ENCODE measurements at regions not wholly inside any gene's neighbourhood (a gene's known extent, or its start where the extent isn't known, plus 50 kb on each side); places are given as distances from the start of the nearest gene placed in this dataset.

DNA sequence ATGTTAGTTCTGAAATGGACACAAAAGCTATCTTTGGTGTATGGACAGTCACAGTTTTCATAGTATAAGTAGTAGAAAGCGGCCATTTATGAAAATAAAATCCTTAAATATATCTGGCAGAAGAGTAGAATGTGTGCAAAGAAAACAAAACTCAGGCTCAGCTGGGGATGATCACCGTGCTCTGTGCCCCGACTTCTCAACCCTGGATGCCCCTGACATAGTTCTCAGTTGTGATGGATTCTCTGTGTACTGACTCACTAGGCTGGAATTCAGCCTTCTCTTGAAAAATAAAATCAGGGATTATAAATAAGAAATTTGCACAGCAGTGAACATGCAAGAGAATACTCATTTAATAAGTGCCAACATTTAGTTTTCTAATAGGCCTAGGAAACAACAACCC lies 925.1 kb upstream of the NR2F2 start:
- Histone ChIP-seq H3K27me3 (replicated peaks in 1 of 4; ENCODE audit: control insufficient read depth in 3 of 4, extremely low read depth in 1 of 4, insufficient read depth in 3 of 4, low read length in 3 of 4) (no peaks in the 10 kb centered on the region), H3K4me3 (ENCODE audit: extremely low read depth in 1 of 4, insufficient read depth in 2 of 4, low read depth in 3 of 4, low read length in 4 of 4) (no peak overlapping the region), H3K9me3 (ENCODE audit: insufficient read depth in 2 of 2, low read depth in 1 of 2, low read length in 1 of 2) (no peaks in the 10 kb centered on the region), H3K79me1 (ENCODE audit: low read depth, low read length) (no peaks in the 10 kb centered on the region), H4K20me1 (replicated peaks in 1 of 2; ENCODE audit: control insufficient read depth in 1 of 2, insufficient read depth in 2 of 2, low read length in 2 of 2) (no peaks in the 10 kb centered on the region), H2BK20ac (ENCODE audit: low read length) (no peak overlapping the region), H2AK5ac (ENCODE audit: low read depth, low read length) (no peak overlapping the region), H3K79me2 (ENCODE audit: control insufficient read depth in 1 of 2, insufficient read depth in 2 of 2, low read length in 2 of 2) (no peaks in the 10 kb centered on the region), H3K18ac (ENCODE audit: extremely low read depth, low read length) (no peak overlapping the region), H3K27ac (ENCODE audit: low read depth, low read length) (no peak overlapping the region), H3K14ac (ENCODE audit: insufficient read length) (no peak overlapping the region), H2AFZ (ENCODE audit: low read length) (no peak overlapping the region), H4K91ac (replicated peaks; ENCODE audit: insufficient read length, low read length) (no peak overlapping the region), H3K36me3 (ENCODE audit: control insufficient read depth in 2 of 4, insufficient read depth in 4 of 4, low read length in 3 of 4) (no peaks in the 10 kb centered on the region), H2BK15ac (ENCODE audit: low read length) (no peak overlapping the region), H3K4me1 (replicated peaks in 1 of 4; ENCODE audit: control insufficient read depth in 3 of 4, insufficient read depth in 4 of 4, low read length in 3 of 4) (no peaks in the 10 kb centered on the region), H3K56ac (replicated peaks; ENCODE audit: insufficient read length, low read depth, low read length) (no peak overlapping the region), H3K23ac (ENCODE audit: insufficient read length) (no peak overlapping the region), H4K8ac (ENCODE audit: extremely low read depth, insufficient read depth, low read length) (no peak overlapping the region), H3K4me2 (ENCODE audit: insufficient read depth in 1 of 2, low read depth in 2 of 2, low read length in 2 of 2) (no peak overlapping the region), H2BK12ac (ENCODE audit: low read depth, low read length) (no peak overlapping the region), H2BK120ac (replicated peaks; ENCODE audit: low read depth, low read length) (no peak overlapping the region), H4K5ac (ENCODE audit: insufficient read length, low read depth, low read length) (no peak overlapping the region), H3K4ac (replicated peaks; ENCODE audit: insufficient read length, low read depth, low read length) (no peak overlapping the region), H3K23me2 (ENCODE audit: low read depth, low read length) (no peaks in the 10 kb centered on the region), H2BK5ac (ENCODE audit: low read depth, low read length) (no peak overlapping the region), H3K9ac (replicated peaks in 1 of 4; ENCODE audit: extremely low read depth in 1 of 4, low read depth in 3 of 4, low read length in 3 of 4) (no peak overlapping the region)
- WGBS, 2 experiments (ENCODE audit: extremely low coverage in 1 of 2, insufficient coverage in 1 of 2, insufficient read length in 1 of 2, insufficient replicate concordance in 2 of 2, low coverage in 1 of 2, low lambda C conversion rate in 2 of 2, missing lambda C conversion rate in 1 of 2): 83% methylated on average over 3 of the region's 3 CpGs; no CpG with 5 or more reads in 1 of the 2 experiments
- POLR2A ChIA-PET (ENCODE audit: partially characterized antibody): no interaction called here
- DNase-seq (ENCODE audit: low read depth in 1 of 2, low spot score in 2 of 2) (no peak), FAIRE-seq (no peak)
- CTCF ChIA-PET (ENCODE audit: partially characterized antibody): no interaction called here
- no peak for TF ChIP-seq HDAC2 (IDR thresholded peaks at IDR 0.05; ENCODE audit: borderline replicate concordance in 1 of 2, low read depth in 2 of 2, low read length in 2 of 2)
- TF ChIP-seq BRCA1 (IDR thresholded peaks at IDR 0.05; ENCODE audit: low read depth, low read length): no peak
- TF ChIP-seq CTBP2 (IDR thresholded peaks at IDR 0.05; ENCODE audit: borderline replicate concordance, insufficient read depth, insufficient read length, low read length): no peak
- no peak for TF ChIP-seq TCF12 (IDR thresholded peaks at IDR 0.05; ENCODE audit: low read depth, low read length)
- TF ChIP-seq JUN (IDR thresholded peaks at IDR 0.05; ENCODE audit: low read depth, low read length): no peak
- no peak for TF ChIP-seq SAP30 (IDR thresholded peaks at IDR 0.05; ENCODE audit: insufficient read depth, insufficient replicate concordance, low read length)
- TF ChIP-seq POU5F1 (IDR thresholded peaks at IDR 0.05; ENCODE audit: low read depth, low read length): no peak
- TF ChIP-seq SRF (IDR thresholded peaks at IDR 0.05; ENCODE audit: low read depth, low read length): no peak
- TF ChIP-seq SIX5 (IDR thresholded peaks at IDR 0.05; ENCODE audit: low read depth, low read length): no peak
- TF ChIP-seq MAFK (IDR thresholded peaks at IDR 0.05; ENCODE audit: low read depth, low read length): no peak
- TF ChIP-seq RFX5 (IDR thresholded peaks at IDR 0.05; ENCODE audit: borderline replicate concordance, low read depth, low read length): no peak
- TF ChIP-seq TEAD4 (IDR thresholded peaks at IDR 0.05; ENCODE audit: low read depth, low read length): no peak
- TF ChIP-seq SP4 (IDR thresholded peaks at IDR 0.05; ENCODE audit: low read length): no peak

Data from H1 (cell line).